ENCODE measurements at regions not wholly inside any gene's neighbourhood (a gene's known extent, or its start where the extent isn't known, plus 50 kb on each side); places are given as distances from the start of the nearest gene placed in this dataset.

DNA sequence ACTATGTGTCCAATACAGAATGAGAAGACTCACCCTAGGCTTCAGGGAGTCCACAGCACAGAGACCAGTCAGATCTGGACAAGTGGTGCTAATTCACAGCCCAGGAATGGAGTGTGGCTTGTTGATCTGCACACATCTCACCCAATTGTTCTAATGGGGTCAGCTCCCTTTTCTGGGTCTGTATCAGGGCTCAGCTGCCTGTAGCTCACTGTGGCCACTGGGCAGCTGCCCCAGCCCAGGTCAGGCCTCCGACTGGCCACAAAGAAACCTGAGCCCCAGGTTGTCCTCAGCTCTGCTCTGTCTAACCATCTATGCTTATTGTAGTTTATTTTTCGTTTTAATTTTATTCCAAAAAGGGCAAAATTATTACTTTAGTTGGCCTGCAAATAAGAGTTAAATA is 202.3 kb upstream of the RAB6C start:
- no peaks in the 10 kb centered on the region for H3K4me1 Mint-ChIP-seq
- H3K9me3 Mint-ChIP-seq: no peaks in the 10 kb centered on the region
- H3K27ac Mint-ChIP-seq: no peak overlapping the region
- no peaks in the 10 kb centered on the region for H3K27me3 Mint-ChIP-seq
- ChIA-PET POLR2A (no interaction called here), CTCF (no interaction called here)
- DNase-seq: no peak
- no peaks in the 10 kb centered on the region for H3K36me3 Mint-ChIP-seq (ENCODE audit: low read depth)
- H3K4me3 Mint-ChIP-seq: no peak overlapping the region

DNA sequence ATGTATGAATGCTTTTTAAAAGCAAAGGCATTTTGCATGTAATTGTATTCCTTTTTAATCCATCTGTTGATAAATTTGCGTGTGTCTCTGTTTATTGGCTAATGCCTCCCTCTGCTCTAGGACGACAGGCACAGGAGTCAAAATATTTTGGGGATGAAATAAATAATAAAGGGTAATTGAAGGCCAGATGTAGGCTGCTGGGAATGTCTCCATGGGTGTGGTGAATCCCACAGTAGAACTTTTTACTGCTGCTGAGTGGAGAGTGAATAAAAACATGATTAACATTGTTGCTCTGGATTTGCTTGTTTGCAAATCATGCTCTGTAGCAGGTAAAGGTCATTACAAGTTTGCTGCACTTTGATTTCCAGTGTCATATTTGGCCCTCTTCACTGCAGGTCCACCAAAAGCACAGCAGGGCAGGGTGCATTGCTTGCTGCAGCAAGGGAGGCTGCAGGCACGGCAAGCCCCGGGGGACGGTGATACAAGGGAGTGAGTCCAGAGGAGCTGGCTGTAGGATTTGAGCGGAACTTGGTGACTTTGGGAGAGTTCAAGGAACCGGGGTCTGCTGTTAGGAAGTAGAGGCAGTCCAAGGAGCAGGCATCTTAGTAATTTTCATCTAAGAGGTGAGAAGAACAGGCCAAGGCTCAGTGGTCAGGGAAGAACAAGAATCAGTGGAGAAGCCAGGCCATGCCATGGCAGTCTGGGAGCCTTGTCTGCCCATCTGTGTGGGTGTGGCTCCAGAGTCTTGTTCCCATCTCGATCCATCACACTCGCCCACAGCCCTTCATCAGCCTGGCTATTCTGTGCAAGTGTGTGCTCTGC is 201.5 kb upstream of the RAB6C start:
- Mint-ChIP-seq H3K4me3 (no peak overlapping the region), H3K27me3 (no peaks in the 10 kb centered on the region), H3K27ac (no peak overlapping the region), H3K36me3 (ENCODE audit: low read depth) (no peaks in the 10 kb centered on the region), H3K9me3 (no peaks in the 10 kb centered on the region), H3K4me1 (no peaks in the 10 kb centered on the region)
- no peak for DNase-seq
- ChIA-PET POLR2A (no interaction called here), CTCF (no interaction called here)

DNA sequence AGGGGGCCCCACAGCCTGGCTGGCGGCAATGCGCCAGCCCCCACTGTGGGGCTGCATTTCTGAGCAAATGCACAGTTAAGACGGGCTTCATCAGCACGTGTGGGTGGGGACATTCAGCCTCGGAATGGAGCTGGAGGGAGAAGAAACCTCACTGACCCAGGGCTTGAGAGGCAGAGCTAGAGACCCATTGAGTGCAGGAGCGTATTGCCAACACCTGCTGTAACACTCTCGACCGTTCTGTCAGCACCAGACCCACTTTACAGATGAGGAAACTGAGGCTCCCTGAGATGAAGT is 200.9 kb upstream of the RAB6C start:
- peak; percentile 3 for DNase-seq
- H3K4me3 Mint-ChIP-seq: no peak overlapping the region
- POLR2A ChIA-PET: no interaction called here
- no peaks in the 10 kb centered on the region for H3K27me3 Mint-ChIP-seq
- no peak overlapping the region for H3K27ac Mint-ChIP-seq
- no peaks in the 10 kb centered on the region for H3K4me1 Mint-ChIP-seq
- H3K36me3 Mint-ChIP-seq (ENCODE audit: low read depth): no peaks in the 10 kb centered on the region
- CTCF ChIA-PET: no interaction called here
- no peaks in the 10 kb centered on the region for H3K9me3 Mint-ChIP-seq

DNA sequence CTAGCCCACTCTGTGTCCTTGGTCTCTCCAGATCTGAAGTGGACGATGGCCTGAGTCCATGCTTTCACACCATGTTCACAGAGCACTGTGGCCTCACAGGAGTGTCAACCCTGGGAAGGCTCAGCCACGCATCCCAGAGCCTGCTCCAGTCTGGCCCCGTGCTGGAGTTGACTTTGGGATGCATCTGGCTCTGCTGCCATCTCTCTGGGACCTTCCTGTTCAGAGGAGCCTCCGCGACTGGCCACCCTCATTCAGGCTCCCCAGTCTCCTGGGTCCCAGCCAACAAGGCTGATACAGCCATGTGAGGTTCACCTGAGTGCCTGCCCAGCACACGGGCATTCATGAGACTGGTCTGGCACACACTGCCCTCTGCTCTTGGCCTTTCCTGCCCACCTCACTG is 199.7 kb upstream of the RAB6C start:
- Mint-ChIP-seq H3K27me3 (no peaks in the 10 kb centered on the region), H3K9me3 (no peaks in the 10 kb centered on the region), H3K4me3 (no peak overlapping the region), H3K4me1 (no peaks in the 10 kb centered on the region), H3K36me3 (ENCODE audit: low read depth) (no peaks in the 10 kb centered on the region), H3K27ac (no peak overlapping the region)
- ChIA-PET POLR2A (no interaction called here), CTCF (no interaction called here)
- peak; percentile 12 for DNase-seq

DNA sequence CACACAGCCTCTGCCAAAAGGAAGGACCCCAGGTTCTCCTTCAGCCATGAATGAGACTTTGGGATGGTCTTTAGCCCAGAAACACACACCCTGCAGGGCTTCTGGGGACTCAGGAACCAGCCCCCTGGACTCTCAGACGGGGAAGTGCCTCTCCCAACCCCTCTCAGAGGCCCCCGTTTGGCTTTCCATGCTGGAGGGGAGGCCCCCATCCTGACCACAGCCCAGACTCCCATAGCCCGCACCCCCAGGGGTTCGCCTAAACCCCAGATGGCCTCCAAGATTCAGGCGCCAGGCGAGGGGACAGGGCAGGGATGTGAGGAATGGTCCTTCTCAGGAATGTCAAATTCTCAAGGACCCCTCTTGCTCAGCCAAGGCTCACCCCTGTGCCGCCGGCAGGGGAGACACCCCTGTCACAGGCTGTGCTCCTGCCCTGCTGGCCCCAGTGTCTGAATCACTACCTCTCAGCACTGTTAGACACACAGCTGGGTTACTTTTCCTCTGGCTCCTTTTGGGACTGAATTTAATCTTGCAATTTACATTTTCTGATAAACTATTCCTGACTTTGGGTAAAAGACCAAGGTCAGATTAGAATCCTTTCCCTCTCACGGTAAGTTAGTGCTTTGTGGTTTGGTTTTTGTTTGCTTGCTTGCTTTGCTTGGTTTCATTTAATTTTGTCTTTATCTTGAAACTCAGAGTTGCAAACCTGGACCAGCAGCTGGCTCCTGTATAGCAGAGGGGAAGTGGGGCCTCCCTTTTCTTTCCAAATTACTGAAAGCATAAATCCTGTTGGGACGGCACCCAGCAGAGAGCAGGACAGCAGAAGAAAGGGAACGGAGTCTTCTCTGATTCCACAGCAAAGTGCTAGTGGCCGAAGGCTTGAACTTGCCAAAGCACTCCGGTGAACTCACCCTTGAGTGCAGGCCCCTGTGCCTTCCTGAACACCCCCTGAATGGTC is 198.9 kb upstream of the RAB6C start:
- ChIA-PET CTCF (no interaction called here), POLR2A (no interaction called here)
- Mint-ChIP-seq H3K4me1 (no peaks in the 10 kb centered on the region), H3K36me3 (ENCODE audit: low read depth) (no peaks in the 10 kb centered on the region), H3K4me3 (no peak overlapping the region), H3K9me3 (no peaks in the 10 kb centered on the region), H3K27ac (no peak overlapping the region), H3K27me3 (no peaks in the 10 kb centered on the region)
- DNase-seq: peak; percentile 10

DNA sequence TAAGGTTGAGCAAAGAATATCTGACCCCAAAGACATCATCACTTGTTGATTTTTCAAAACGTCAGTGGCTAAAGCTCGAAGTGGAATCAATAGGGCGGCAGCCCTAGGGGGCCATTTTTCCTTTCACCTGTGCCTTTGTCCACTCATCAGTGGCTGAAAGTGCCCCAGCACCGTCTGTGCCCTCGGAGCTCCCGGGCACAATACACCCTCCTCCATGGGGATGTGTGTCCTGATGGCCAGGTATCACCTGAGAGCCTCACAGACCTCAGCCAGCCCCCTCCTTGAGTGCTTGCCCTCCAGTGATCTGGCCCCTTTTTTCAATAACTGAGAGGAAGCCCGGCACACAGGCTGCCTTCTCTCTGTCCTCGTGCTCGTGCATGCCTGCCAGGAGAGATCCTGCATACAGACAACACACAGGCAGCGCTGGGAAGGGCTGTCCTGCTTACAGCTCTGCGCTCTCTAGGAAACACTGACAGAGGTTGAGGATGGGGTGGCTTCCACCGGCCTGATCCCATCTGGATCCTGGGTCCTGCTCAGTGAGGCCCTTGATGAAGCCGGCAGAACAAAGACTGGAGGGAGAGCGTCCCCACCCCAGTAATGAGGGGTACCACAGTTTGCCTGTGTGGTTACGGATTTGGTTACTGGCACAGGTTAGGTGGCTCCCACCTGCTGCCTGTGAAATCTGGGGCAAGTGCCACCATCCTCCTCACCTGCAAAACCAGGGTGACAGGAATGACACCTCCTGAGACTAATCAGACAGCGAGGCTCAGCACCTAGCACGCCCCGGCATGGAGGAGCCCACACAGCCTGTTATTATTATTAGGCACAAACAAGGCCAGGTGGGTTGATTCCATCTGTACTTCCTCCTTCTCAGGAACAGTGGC is 197.5 kb upstream of the RAB6C start:
- Mint-ChIP-seq H3K36me3 (ENCODE audit: low read depth) (no peaks in the 10 kb centered on the region), H3K9me3 (no peaks in the 10 kb centered on the region), H3K27ac (no peak overlapping the region), H3K4me3 (no peak overlapping the region), H3K4me1 (no peaks in the 10 kb centered on the region), H3K27me3 (no peaks in the 10 kb centered on the region)
- CTCF ChIA-PET: no interaction called here
- POLR2A ChIA-PET: no interaction called here
- peak; percentile 9 for DNase-seq

DNA sequence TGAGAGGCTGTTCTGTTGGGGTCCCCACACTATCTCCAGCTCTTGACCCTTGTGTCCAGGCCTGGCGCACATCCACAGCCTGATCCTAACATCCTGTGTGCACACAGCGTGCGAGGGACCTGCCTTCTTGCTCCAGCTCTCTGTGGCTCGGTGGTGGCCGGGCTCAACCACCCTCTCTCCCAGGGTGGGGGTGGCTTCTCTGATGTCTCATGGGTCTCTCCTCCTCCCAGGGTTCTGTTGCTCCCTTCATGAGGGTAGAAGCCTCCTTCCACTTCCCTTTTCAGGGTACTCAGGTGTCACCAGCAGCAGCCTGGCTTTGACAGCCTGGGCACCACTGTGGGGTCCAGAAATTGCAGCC is 196.9 kb upstream of the RAB6C start:
- Mint-ChIP-seq H3K9me3 (no peaks in the 10 kb centered on the region), H3K27ac (no peak overlapping the region), H3K36me3 (ENCODE audit: low read depth) (no peaks in the 10 kb centered on the region), H3K4me1 (no peaks in the 10 kb centered on the region), H3K27me3 (no peaks in the 10 kb centered on the region), H3K4me3 (no peak overlapping the region)
- ChIA-PET POLR2A (no interaction called here), CTCF (no interaction called here)
- DNase-seq: no peak

DNA sequence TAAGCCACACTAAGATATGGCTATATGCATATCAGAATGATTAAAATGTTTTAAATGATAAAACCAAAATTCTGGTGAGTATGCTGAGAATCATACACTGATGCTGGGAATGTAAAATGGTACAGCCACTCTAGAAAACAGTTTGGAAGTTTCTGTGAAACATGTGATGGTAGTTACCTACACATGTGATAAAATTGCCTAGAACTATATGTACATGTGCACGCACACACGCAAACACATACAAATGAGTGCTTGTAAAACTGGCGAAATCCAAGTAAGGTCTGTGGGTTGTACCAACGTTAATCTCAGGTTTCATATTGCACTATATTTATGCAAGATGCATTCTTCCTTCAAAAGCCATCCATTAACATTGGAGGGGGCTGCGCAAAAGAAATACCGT is 195.0 kb upstream of the RAB6C start:
- DNase-seq: no peak
- Mint-ChIP-seq H3K9me3 (no peaks in the 10 kb centered on the region), H3K4me1 (no peaks in the 10 kb centered on the region), H3K27me3 (peaks cover 1% of the 10 kb centered on the region), H3K36me3 (ENCODE audit: low read depth) (no peaks in the 10 kb centered on the region), H3K27ac (no peak overlapping the region), H3K4me3 (no peak overlapping the region)
- ChIA-PET CTCF (no interaction called here), POLR2A (no interaction called here)

DNA sequence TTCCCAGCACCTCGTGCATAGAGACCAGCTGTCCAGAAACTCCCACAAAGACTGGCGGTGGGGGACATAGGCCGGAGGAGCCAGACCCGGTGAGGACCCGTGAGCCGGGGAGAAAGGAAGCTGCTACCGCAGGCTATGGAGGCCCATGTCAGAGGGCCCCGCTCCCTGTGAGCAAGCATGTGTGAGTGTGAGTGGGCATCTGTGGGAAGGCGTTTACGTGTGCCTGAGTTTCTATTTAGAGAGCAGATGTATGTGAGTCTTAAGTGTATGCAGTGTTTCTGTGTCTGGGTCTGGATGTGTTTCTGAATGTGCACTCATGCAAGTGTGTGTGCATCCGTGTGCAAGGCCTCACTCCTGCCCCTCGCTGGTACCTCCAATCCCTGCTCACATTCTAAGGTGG is 187.8 kb upstream of the RAB6C start:
- DNase-seq: no peak
- Mint-ChIP-seq H3K4me1 (no peaks in the 10 kb centered on the region), H3K27ac (no peak overlapping the region), H3K9me3 (no peaks in the 10 kb centered on the region), H3K36me3 (ENCODE audit: low read depth) (no peaks in the 10 kb centered on the region), H3K4me3 (no peak overlapping the region), H3K27me3 (peaks cover 1% of the 10 kb centered on the region)
- CTCF ChIA-PET: no interaction called here
- POLR2A ChIA-PET: no interaction called here

DNA sequence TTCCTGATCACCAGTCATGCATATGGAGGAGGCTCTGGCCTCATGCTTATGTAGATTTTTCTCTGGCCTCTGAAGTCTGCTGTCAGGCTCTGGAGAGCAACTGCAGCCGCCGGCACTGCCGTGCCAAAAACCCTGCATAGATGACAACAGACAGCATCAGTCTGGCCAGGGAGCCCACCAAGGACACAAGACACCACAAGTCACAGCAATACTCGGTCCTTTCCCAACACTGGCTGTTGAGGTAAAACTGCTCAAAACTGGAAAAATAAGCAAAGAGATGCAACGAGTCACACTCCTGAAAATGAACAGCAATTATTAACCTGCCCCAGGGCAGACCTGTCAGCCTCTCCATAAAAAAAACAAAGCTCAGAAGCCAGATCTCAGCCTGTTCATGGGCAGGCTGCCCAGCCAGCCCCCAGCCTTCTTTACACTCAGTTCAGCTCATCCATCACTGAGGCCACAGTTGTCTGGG is 186.0 kb upstream of the RAB6C start:
- peaks cover 1% of the 10 kb centered on the region for H3K27me3 Mint-ChIP-seq
- POLR2A ChIA-PET: no interaction called here
- H3K4me3 Mint-ChIP-seq: no peak overlapping the region
- no peak for DNase-seq
- CTCF ChIA-PET: no interaction called here
- no peak overlapping the region for H3K27ac Mint-ChIP-seq
- H3K9me3 Mint-ChIP-seq: no peaks in the 10 kb centered on the region
- no peaks in the 10 kb centered on the region for H3K36me3 Mint-ChIP-seq (ENCODE audit: low read depth)
- H3K4me1 Mint-ChIP-seq: no peaks in the 10 kb centered on the region

DNA sequence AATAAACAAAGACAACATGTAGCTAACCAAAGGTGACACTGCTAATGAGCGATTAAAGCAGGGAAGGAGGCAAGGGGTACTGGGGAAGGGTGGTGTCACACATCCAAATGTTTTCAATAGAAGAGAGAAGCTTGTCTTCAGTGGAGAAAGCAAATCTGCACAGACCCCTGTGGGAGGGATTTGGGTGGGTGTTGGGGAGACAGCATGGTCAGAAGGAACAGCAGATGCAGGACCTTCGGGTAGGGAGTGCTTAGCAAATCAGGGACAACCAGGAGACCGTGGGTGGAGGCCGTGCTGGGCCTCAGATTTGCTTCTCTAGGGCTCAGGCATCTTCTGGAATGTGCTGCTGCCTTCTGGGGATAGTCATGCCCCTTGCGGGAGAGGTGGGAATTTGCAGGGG is 185.3 kb upstream of the RAB6C start:
- H3K27me3 Mint-ChIP-seq: no peaks in the 10 kb centered on the region
- CTCF ChIA-PET: no interaction called here
- H3K4me3 Mint-ChIP-seq: no peak overlapping the region
- no peak for DNase-seq
- POLR2A ChIA-PET: no interaction called here
- H3K36me3 Mint-ChIP-seq (ENCODE audit: low read depth): no peaks in the 10 kb centered on the region
- H3K27ac Mint-ChIP-seq: no peak overlapping the region
- no peaks in the 10 kb centered on the region for H3K4me1 Mint-ChIP-seq
- H3K9me3 Mint-ChIP-seq: no peaks in the 10 kb centered on the region

DNA sequence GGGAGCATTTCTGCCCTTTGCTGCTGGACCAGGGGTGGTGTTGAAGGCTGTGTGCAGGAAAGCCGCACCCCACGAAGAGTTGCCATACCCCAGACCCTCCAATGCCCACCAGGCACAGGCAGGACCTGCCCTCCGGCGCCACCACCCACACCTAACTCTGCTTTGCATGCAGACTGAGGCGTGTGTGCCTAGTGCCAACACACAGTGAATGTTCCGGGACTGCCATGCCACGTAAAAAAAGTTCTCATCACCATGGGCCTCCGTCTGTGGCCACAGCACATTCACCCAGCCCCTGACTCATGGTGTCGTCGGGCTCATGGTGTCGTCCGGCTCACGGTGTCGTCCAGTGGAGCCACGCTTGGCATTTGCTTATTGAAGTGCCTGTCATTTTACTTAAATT is 184.9 kb upstream of the RAB6C start:
- Mint-ChIP-seq H3K9me3 (no peaks in the 10 kb centered on the region), H3K27ac (no peak overlapping the region), H3K4me3 (no peak overlapping the region), H3K36me3 (ENCODE audit: low read depth) (no peaks in the 10 kb centered on the region), H3K27me3 (no peaks in the 10 kb centered on the region), H3K4me1 (no peaks in the 10 kb centered on the region)
- ChIA-PET POLR2A (no interaction called here), CTCF (no interaction called here)
- no peak for DNase-seq

DNA sequence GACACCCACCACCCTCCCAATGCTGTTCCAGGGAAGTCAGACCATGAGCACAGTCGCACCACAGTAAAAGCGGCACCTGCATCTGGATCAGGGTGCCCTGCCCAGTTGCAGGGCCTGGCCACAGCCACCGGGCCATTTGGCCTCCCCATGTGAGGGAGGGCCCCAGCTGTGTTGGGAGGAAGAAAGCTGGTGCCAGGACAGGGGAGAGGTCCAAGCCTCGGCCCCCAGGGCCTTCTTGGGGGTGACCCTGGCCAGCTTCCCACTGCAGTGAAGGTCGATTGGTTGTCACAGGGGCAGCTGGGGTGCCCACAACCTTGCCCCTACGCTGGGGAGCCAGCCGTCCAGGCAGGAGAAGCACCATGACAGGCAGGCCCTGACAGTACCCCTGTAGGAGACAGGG is 183.2 kb upstream of the RAB6C start:
- no peak for DNase-seq
- ChIA-PET CTCF (no interaction called here), POLR2A (no interaction called here)
- Mint-ChIP-seq H3K36me3 (ENCODE audit: low read depth) (no peaks in the 10 kb centered on the region), H3K4me1 (no peaks in the 10 kb centered on the region), H3K4me3 (no peak overlapping the region), H3K9me3 (no peaks in the 10 kb centered on the region), H3K27ac (no peak overlapping the region), H3K27me3 (no peaks in the 10 kb centered on the region)

All from activated CD4-positive, alpha-beta memory T cell treated with anti-CD3 and anti-CD28 coated beads, Interleukin-2, amount 10 ng/mL, durations not matched to agents 7 days and 5 days (primary cell).